Left ventricle myocardium inferior (tissue), 1 donor: ENCODE measurements at regions not wholly inside any gene's neighbourhood (a gene's known extent, or its start where the extent isn't known, plus 50 kb on each side); places are given as distances from the start of the nearest gene placed in this dataset.
A peak's percentile ranks its signal among the peaks of the same experiment; 100 is the strongest.

Experiments
- DNase-seq: peaks from one replicate; pipeline ENCODE4 v3.0.0-alpha.2; 2020
- H3K27ac ChIP-seq: fragments of 200-600 bp; replicated peaks from 2 replicates; pipeline ENCODE4 v1.8.0; 2021
- H3K27me3 ChIP-seq: fragments of 200-600 bp; 2 replicates; pipeline ENCODE4 v1.8.0; 2021; ENCODE audit warnings: low read depth
- H3K36me3 ChIP-seq: fragments of 200-600 bp; 2 replicates; pipeline ENCODE4 v1.8.0; 2021
- H3K4me1 ChIP-seq: fragments of 200-600 bp; 2 replicates; pipeline ENCODE4 v1.8.0; 2021
- H3K4me3 ChIP-seq: fragments of 200-600 bp; 2 replicates; pipeline ENCODE4 v1.8.0; 2021; ENCODE audit warnings: mild to moderate bottlenecking, moderate library complexity
- H3K9me3 ChIP-seq: fragments of 200-600 bp; replicated peaks from 2 replicates; pipeline ENCODE4 v1.8.0; 2021
- intact Hi-C: fragments of 100-400 bp; cut with micrococcal nuclease; formaldehyde crosslinking; loops from one replicate; pipeline ENCODE4 v1.11.0; 2022
- TF ChIP-seq, protein P1 (sequence below): fragments of 200-600 bp; IDR thresholded peaks from 2 replicates; pipeline ENCODE4 v1.8.0; 2021; ENCODE audit warnings: antibody characterized with exemption, mild to moderate bottlenecking, borderline replicate concordance
- donor health status: DM: no; HTN: yes; CAD: no; lungs with severe emphysema.

DNA sequence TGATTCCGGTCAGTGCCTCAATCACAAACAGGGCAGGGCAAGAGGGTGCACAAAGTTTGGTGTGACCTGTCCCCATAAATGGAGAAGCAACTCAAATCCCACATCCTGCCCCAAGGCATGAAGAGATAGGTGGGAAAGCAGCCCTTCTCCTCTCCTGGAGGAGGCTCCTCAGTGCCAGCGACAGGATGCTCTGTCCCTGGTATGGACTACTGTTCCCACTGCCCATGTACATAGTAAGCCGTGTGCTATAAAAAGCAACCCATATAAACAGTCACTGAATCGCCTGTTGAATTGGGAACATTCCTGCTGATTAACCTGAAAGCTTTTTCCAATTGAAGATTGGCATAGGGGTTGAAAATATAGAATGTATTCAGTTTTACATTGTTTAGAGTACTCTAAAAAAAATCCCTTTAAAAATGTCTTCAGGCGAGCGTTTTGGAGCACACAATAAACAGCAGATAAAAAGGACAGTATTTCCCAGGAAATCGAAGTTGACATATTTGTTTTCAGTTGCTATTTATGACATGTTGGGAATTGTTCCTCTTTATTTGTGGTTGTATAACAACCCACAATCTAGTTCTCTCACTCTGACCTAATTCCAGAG, 513.9 kb downstream of the DIRAS2 start:
- no peak overlapping the region for H3K4me3 ChIP-seq
- TF ChIP-seq, protein P1, sequence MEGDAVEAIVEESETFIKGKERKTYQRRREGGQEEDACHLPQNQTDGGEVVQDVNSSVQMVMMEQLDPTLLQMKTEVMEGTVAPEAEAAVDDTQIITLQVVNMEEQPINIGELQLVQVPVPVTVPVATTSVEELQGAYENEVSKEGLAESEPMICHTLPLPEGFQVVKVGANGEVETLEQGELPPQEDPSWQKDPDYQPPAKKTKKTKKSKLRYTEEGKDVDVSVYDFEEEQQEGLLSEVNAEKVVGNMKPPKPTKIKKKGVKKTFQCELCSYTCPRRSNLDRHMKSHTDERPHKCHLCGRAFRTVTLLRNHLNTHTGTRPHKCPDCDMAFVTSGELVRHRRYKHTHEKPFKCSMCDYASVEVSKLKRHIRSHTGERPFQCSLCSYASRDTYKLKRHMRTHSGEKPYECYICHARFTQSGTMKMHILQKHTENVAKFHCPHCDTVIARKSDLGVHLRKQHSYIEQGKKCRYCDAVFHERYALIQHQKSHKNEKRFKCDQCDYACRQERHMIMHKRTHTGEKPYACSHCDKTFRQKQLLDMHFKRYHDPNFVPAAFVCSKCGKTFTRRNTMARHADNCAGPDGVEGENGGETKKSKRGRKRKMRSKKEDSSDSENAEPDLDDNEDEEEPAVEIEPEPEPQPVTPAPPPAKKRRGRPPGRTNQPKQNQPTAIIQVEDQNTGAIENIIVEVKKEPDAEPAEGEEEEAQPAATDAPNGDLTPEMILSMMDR, result no peak
- intact Hi-C loops, result no loop called here
- peaks cover under 1% of the 10 kb centered on the region for H3K9me3 ChIP-seq
- H3K27me3 ChIP-seq, result no peaks in the 10 kb centered on the region
- no peaks in the 10 kb centered on the region for H3K36me3 ChIP-seq
- H3K27ac ChIP-seq, result peak overlapping the region; percentile 72
- peaks cover 14% of the 10 kb centered on the region for H3K4me1 ChIP-seq
- no peak for DNase-seq

DNA sequence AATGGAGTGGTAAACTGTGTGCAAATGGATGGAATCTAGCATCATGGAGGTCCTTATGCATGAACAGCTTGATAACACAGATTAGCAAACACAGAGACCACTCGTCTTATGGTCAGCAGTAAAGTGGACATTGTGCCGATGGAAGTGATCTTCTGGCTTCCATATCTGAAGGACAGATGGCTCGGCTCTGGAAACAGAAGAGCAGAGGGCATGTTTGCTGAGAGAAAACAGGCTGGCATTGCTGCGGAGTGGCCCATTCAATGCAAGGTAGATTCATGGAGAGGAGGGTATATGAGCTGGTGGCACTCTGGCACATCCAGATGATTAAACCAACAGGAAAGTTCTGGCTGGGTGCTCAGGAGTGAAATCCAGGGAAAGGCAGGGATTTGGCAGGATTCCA, 513.2 kb downstream of the DIRAS2 start:
- peaks cover 14% of the 10 kb centered on the region for H3K4me1 ChIP-seq
- no peak overlapping the region for H3K4me3 ChIP-seq

DNA sequence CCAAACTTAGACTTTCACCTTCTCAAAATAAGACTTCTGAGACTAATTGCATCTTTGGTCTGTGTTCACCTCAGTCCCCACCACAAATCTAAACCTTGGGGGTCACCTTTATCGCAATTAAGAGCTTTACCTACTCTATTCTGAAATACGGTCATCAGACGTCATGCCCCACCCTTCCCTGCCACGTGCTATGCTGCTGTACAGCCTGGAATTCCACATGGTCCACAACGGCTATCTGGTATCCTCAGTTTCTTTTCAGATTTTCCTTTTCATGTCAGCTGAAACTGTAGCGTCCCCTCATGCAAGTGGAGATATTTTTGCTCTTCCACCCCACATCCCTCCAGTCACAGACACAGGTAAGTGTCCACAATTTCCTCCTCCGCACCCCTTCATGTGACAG, 511.1 kb downstream of the DIRAS2 start:
- no peaks in the 10 kb centered on the region for H3K9me3 ChIP-seq
- H3K27ac ChIP-seq, result no peak overlapping the region
- H3K27me3 ChIP-seq, result peaks cover 8% of the 10 kb centered on the region
- TF ChIP-seq, protein P1, result no peak
- H3K36me3 ChIP-seq, result no peaks in the 10 kb centered on the region
- DNase-seq, result no peak
- intact Hi-C loops, result no loop called here
- no peak overlapping the region for H3K4me3 ChIP-seq
- H3K4me1 ChIP-seq, result peaks cover 14% of the 10 kb centered on the region

More for the DNA sequence above, 513.2 kb downstream of the DIRAS2 start:
- DNase-seq, result no peak
- no peaks in the 10 kb centered on the region for H3K9me3 ChIP-seq
- H3K36me3 ChIP-seq, result no peaks in the 10 kb centered on the region
- TF ChIP-seq, protein P1, result no peak
- H3K27ac ChIP-seq, result no peak overlapping the region
- intact Hi-C loops, result no loop called here
- no peaks in the 10 kb centered on the region for H3K27me3 ChIP-seq

DNA sequence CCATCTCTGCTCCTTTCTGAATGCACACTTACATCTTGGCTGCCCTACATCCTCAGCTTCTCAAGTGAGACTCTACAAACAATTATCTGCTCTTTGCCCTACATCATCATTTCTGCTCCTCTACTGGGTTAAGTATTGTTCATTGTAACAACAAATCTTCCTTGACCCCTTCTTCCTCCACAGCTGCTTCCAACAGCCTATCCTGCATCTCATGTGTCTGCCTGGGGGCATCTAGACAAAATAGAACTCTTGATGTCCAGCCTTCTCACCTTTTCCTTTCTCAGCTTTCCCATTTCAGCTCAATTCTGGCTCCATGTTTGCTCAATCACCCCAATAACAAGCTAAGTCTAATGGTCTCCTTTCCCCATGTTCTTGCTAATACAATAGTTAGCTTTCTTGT, 509.8 kb downstream of the DIRAS2 start:
- Histone ChIP-seq H3K27me3 (peaks cover 14% of the 10 kb centered on the region), H3K36me3 (no peaks in the 10 kb centered on the region), H3K27ac (no peak overlapping the region), H3K4me3 (no peak overlapping the region), H3K9me3 (no peaks in the 10 kb centered on the region), H3K4me1 (peaks cover 11% of the 10 kb centered on the region)
- DNase-seq, result no peak
- TF ChIP-seq, protein P1, result no peak
- intact Hi-C loops, result no loop called here

DNA sequence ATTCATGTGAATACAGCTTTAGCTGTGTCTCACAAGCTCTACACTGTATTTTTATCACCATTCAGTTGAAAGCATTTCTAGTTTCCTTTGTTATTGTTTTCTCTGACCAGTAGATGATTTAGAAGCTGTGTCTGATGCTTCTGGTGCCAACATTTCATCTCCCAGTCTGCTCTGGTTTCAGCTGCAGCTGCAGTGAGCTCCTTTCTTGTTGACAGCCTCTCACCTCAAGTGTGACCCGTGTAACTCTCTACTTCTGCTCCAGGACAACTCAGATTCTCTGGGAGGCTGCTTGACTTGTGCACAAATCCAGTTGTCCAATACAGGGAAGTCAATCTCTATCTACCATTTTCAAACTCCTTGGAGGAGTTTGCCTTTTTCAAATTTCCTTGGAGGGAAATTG, 504.8 kb downstream of the DIRAS2 start:
- Histone ChIP-seq H3K4me3 (no peak overlapping the region), H3K27me3 (peaks cover 21% of the 10 kb centered on the region), H3K27ac (no peak overlapping the region), H3K4me1 (no peaks in the 10 kb centered on the region), H3K9me3 (no peaks in the 10 kb centered on the region), H3K36me3 (no peaks in the 10 kb centered on the region)
- intact Hi-C loops, result no loop called here
- TF ChIP-seq, protein P1, result no peak
- no peak for DNase-seq
